Cardiac septum (tissue), 1 donor: ENCODE measurements at regions not wholly inside any gene's neighbourhood (a gene's known extent, or its start where the extent isn't known, plus 50 kb on each side); places are given as distances from the start of the nearest gene placed in this dataset.

Experiments used
- DNase-seq: peaks from one replicate; pipeline ENCODE4 v3.0.0-alpha.2; 2020; ENCODE audit warnings: low spot score
- intact Hi-C: fragments of 100-400 bp; cut with DNase I; formaldehyde crosslinking; loops from one replicate; pipeline ENCODE4 v1.14.0; 2022
- donor health status: DM: no; HTN: no; CAD: no.

GRCh38 chr6:170182093-170182780 lies 108.6 kb downstream of the DLL1 start:
- no peak for DNase-seq
- intact Hi-C loops, result no loop called here

GRCh38 chr6:170181338-170181690 lies 109.6 kb downstream of the DLL1 start:
- intact Hi-C loops, result no loop called here
- no peak for DNase-seq

GRCh38 chr6:170180671-170181337 lies 110.1 kb downstream of the DLL1 start:
- DNase-seq, result no peak
- intact Hi-C loops, result no loop called here

- DNase-seq, result no peak
- intact Hi-C loops, result no loop called here
These were observed 111.1 kb downstream of the DLL1 start for GRCh38 chr6:170179616-170180324.

- intact Hi-C loops, result no loop called here
- no peak for DNase-seq
These were observed 112.1 kb downstream of the DLL1 start for GRCh38 chr6:170178561-170179477.

- DNase-seq, result no peak
- intact Hi-C loops, result no loop called here
These were observed 112.9 kb downstream of the DLL1 start for GRCh38 chr6:170177772-170178560.

- DNase-seq, result no peak
- intact Hi-C loops, result no loop called here
These were observed 113.7 kb downstream of the DLL1 start for GRCh38 chr6:170176898-170177771.

- peak; percentile 66 for DNase-seq
- intact Hi-C loops, result no loop called here
These were observed 114.6 kb downstream of the DLL1 start for GRCh38 chr6:170176136-170176897.

- intact Hi-C loops, result no loop called here
- peak; percentile 54 for DNase-seq
These were observed 115.2 kb downstream of the DLL1 start for GRCh38 chr6:170175644-170176135.

- intact Hi-C loops, result no loop called here
- peak; percentile 63 for DNase-seq
These were observed 115.9 kb downstream of the DLL1 start for GRCh38 chr6:170174771-170175643.

GRCh38 chr6:170174124-170174770 lies 116.6 kb downstream of the DLL1 start:
- DNase-seq, result peak; percentile 74
- intact Hi-C loops, result no loop called here

- no peak for DNase-seq
- intact Hi-C loops, result no loop called here
These were observed 117.5 kb downstream of the DLL1 start for GRCh38 chr6:170173335-170173881.

GRCh38 chr6:170172825-170173256 lies 118.0 kb downstream of the DLL1 start:
- intact Hi-C loops, result no loop called here
- DNase-seq, result no peak

- DNase-seq, result no peak
- intact Hi-C loops, result no loop called here
These were observed 118.5 kb downstream of the DLL1 start for GRCh38 chr6:170172392-170172791.

- DNase-seq, result no peak
- intact Hi-C loops, result loop anchor here (10.0 kb wide), 1 partner anchor 123 kb away; no protein-coding TSS in a partner anchor
These were observed 123.2 kb downstream of the DLL1 start for GRCh38 chr6:170167657-170168159.
